ENCODE measurements at regions not wholly inside any gene's neighbourhood (a gene's known extent, or its start where the extent isn't known, plus 50 kb on each side); places are given as distances from the start of the nearest gene placed in this dataset.

- H2BK120ac ChIP-seq (ENCODE audit: low read depth, low read length), result no peak overlapping the region
- no peak overlapping the region for H2AK5ac ChIP-seq (ENCODE audit: low read depth, low read length)
- no peak overlapping the region for H3K23ac ChIP-seq (ENCODE audit: low read depth, low read length)
- intact Hi-C loops (cut with micrococcal nuclease), result no loop called here
- H3K9ac ChIP-seq (ENCODE audit: low read depth, low read length), result no peak overlapping the region
- no peak overlapping the region for H2AK9ac ChIP-seq (replicated peaks; ENCODE audit: low read depth, low read length, poor library complexity)
- H3K18ac ChIP-seq (ENCODE audit: low read depth, low read length), result no peak overlapping the region
- dilution Hi-C loops (cut with HindIII; ENCODE audit: low sequenced_read_pairs, unreplicated experiment), result no loop called here
- no peaks in the 10 kb centered on the region for H3K36me3 ChIP-seq (ENCODE audit: control insufficient read depth, insufficient read depth, low read length)
- H4K5ac ChIP-seq (ENCODE audit: low read depth, low read length), result no peak overlapping the region
- TF ChIP-seq MAZ (IDR thresholded peaks at IDR 0.05; ENCODE audit: borderline replicate concordance, low read depth, low read length) (no peak), BHLHE40 (IDR thresholded peaks at IDR 0.05; ENCODE audit: low read depth, low read length) (no peak), RCOR1 (IDR thresholded peaks at IDR 0.05; ENCODE audit: insufficient replicate concordance, low read length) (no peak), POLR2A (IDR thresholded peaks at IDR 0.05; ENCODE audit: low read depth, low read length) (no peak), NFE2L2 (IDR thresholded peaks at IDR 0.05; ENCODE audit: low read depth, low read length) (no peak), RFX5 (IDR thresholded peaks at IDR 0.05; ENCODE audit: low read depth, low read length) (no peak), CTCF (conservative IDR thresholded peaks at IDR 0.05; ENCODE audit: low read depth, low read length) (no peak), FOS (IDR thresholded peaks at IDR 0.05; ENCODE audit: low read depth, low read length) (no peak), CEBPB (IDR thresholded peaks at IDR 0.05; ENCODE audit: low read depth, low read length) (no peak), SMC3 (IDR thresholded peaks at IDR 0.05; ENCODE audit: low read depth, low read length) (no peak), MAFK (IDR thresholded peaks at IDR 0.05; ENCODE audit: low read depth, low read length) (no peak), CHD1 (IDR thresholded peaks at IDR 0.05; ENCODE audit: low read depth, low read length) (no peak), RAD21 (IDR thresholded peaks at IDR 0.05; ENCODE audit: low read length) (no peak), MXI1 (IDR thresholded peaks at IDR 0.05; ENCODE audit: borderline replicate concordance, low read depth, low read length) (no peak)
- TF ChIP-seq, protein P1, sequence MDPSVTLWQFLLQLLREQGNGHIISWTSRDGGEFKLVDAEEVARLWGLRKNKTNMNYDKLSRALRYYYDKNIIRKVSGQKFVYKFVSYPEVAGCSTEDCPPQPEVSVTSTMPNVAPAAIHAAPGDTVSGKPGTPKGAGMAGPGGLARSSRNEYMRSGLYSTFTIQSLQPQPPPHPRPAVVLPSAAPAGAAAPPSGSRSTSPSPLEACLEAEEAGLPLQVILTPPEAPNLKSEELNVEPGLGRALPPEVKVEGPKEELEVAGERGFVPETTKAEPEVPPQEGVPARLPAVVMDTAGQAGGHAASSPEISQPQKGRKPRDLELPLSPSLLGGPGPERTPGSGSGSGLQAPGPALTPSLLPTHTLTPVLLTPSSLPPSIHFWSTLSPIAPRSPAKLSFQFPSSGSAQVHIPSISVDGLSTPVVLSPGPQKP (IDR thresholded peaks at IDR 0.05; ENCODE audit: borderline replicate concordance, low read depth, low read length), result no peak
- TF ChIP-seq, protein P2, sequence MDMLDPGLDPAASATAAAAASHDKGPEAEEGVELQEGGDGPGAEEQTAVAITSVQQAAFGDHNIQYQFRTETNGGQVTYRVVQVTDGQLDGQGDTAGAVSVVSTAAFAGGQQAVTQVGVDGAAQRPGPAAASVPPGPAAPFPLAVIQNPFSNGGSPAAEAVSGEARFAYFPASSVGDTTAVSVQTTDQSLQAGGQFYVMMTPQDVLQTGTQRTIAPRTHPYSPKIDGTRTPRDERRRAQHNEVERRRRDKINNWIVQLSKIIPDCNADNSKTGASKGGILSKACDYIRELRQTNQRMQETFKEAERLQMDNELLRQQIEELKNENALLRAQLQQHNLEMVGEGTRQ (IDR thresholded peaks at IDR 0.05; ENCODE audit: low read depth, low read length), result no peak
- no peaks in the 10 kb centered on the region for H3K79me1 ChIP-seq (ENCODE audit: low read depth in 1 of 2, low read length in 2 of 2)
- H4K8ac ChIP-seq (ENCODE audit: low read depth in 2 of 2, low read length in 2 of 2), result no peak overlapping the region
- H3K56ac ChIP-seq (ENCODE audit: extremely low read depth, insufficient read depth, low read length), result no peak overlapping the region
- no peak overlapping the region for H4K91ac ChIP-seq (ENCODE audit: insufficient read depth, low read depth, low read length)
- H3K9me3 ChIP-seq (ENCODE audit: control insufficient read depth, insufficient read depth, low read length), result no peaks in the 10 kb centered on the region
- peaks cover 9% of the 10 kb centered on the region for H3K27me3 ChIP-seq (ENCODE audit: control insufficient read depth, insufficient read depth, low read length)
- CTCF ChIA-PET, result no interaction called here
- DNase-seq (no peak), ATAC-seq (ENCODE audit: low read depth) (no peak)
- H3K9me1 ChIP-seq (ENCODE audit: insufficient read depth, low read length), result no peaks in the 10 kb centered on the region
- H3K14ac ChIP-seq (replicated peaks; ENCODE audit: low read depth, low read length), result no peak overlapping the region
- H3K4ac ChIP-seq (ENCODE audit: low read depth, low read length), result no peak overlapping the region
- H4K20me1 ChIP-seq (ENCODE audit: insufficient read depth, low read length), result no peaks in the 10 kb centered on the region
- H3K27ac ChIP-seq (ENCODE audit: insufficient read depth, low read length), result no peak overlapping the region
- no peak overlapping the region for H3K4me2 ChIP-seq (ENCODE audit: low read depth, low read length)
- no peak overlapping the region for H2AFZ ChIP-seq (replicated peaks; ENCODE audit: low read length, poor library complexity)
- H3K4me3 ChIP-seq (ENCODE audit: insufficient read depth, low read depth, low read length), result no peak overlapping the region
- H2BK20ac ChIP-seq (ENCODE audit: low read depth, low read length), result no peak overlapping the region
- no peak overlapping the region for H2BK5ac ChIP-seq (ENCODE audit: low read depth, low read length, poor library complexity, severe bottlenecking)
- H2BK15ac ChIP-seq (ENCODE audit: low read depth, low read length), result no peak overlapping the region
- no TSS peak for BruUV-seq (replicated peaks)
- H3K4me1 ChIP-seq (ENCODE audit: control insufficient read depth, insufficient read depth, low read length), result no peaks in the 10 kb centered on the region
- POLR2A ChIA-PET (ENCODE audit: unreplicated experiment), result no interaction called here
- in situ Hi-C loops (cut with MboI; ENCODE audit: low sequenced_read_pairs), result no loop called here
Measured at GRCh38 chr22:22377335-22377734, 131.2 kb downstream of the ZNF280B start.

Data from IMR-90 (cell line).